ENCODE measurements at regions not wholly inside any gene's neighbourhood (a gene's known extent, or its start where the extent isn't known, plus 50 kb on each side); places are given as distances from the start of the nearest gene placed in this dataset.

DNA sequence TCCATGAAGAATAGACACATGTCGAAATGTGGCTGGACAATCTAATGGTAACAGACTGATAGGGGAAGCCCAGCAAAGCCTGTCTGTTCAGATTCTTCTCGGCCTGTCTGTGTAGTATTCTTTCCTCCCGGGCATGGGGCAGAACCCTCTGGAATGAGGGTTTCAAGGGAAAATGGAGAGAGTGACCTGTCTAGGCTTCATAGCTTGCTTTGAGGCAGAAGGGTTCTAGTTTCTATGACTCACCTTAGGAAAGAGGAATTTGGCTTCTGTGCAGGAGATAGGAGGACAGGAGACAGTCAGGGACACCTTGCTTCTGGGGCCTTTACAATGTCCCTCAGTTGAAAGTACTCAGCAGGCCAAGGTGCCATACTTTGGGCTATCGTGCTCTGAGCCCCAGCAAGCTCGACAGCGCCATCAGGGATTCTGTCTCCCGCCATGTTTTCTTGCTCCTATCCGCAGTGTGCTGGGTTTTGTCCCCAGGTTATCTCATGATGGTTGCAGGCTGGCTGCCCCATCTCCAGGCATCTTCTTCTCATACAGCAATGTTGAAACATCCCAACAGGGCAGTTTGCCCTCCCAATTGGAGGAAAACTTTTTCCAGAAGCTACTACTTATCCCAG is 74.7 kb upstream of the TLK1 start:
- no peak overlapping the region for H3K4me3 ChIP-seq
- no peak for DNase-seq
- no peak overlapping the region for H3K27ac ChIP-seq
- no peak for TF ChIP-seq POLR2AphosphoS5 (IDR thresholded peaks at IDR 0.05)
- TF ChIP-seq, protein P1, sequence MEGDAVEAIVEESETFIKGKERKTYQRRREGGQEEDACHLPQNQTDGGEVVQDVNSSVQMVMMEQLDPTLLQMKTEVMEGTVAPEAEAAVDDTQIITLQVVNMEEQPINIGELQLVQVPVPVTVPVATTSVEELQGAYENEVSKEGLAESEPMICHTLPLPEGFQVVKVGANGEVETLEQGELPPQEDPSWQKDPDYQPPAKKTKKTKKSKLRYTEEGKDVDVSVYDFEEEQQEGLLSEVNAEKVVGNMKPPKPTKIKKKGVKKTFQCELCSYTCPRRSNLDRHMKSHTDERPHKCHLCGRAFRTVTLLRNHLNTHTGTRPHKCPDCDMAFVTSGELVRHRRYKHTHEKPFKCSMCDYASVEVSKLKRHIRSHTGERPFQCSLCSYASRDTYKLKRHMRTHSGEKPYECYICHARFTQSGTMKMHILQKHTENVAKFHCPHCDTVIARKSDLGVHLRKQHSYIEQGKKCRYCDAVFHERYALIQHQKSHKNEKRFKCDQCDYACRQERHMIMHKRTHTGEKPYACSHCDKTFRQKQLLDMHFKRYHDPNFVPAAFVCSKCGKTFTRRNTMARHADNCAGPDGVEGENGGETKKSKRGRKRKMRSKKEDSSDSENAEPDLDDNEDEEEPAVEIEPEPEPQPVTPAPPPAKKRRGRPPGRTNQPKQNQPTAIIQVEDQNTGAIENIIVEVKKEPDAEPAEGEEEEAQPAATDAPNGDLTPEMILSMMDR (IDR thresholded peaks at IDR 0.05) = no peak
- no peak for TF ChIP-seq POLR2A (IDR thresholded peaks at IDR 0.05)
- TF ChIP-seq EP300 (IDR thresholded peaks at IDR 0.05) = no peak
- H3K4me1 ChIP-seq = no peaks in the 10 kb centered on the region
- H3K27me3 ChIP-seq = no peaks in the 10 kb centered on the region
- intact Hi-C loops (cut with DNase I; ENCODE audit: low total_unique reads) = no loop called here
- no peaks in the 10 kb centered on the region for H3K9me3 ChIP-seq
- 90 to 93% (median 92%) methylated on average over 8 of the region's 8 CpGs for WGBS, 5 donors
- no peaks in the 10 kb centered on the region for H3K36me3 ChIP-seq

DNA sequence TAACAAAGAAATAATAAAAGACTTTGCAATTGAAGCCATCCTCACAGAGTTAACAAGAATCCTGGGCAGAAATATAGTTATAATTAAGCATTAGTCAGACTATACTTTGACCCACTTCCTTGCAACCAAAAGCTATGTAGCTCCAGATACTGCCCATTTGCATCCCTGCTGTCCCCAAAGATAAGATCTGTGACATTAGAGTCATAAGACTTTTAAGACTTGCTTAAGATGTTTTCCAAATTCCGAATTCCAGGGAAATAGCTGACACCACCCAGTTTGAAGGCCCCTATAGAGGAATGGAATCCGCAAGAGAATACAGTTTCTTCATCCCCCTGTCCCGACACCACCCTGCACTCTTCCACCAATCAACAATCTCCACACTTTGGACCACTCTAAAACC is 69.5 kb upstream of the TLK1 start:
- Histone ChIP-seq H3K4me1 (no peaks in the 10 kb centered on the region), H3K27ac (no peak overlapping the region), H3K9me3 (no peaks in the 10 kb centered on the region), H3K4me3 (no peak overlapping the region), H3K36me3 (no peaks in the 10 kb centered on the region), H3K27me3 (no peaks in the 10 kb centered on the region)
- intact Hi-C loops (cut with DNase I; ENCODE audit: low total_unique reads) = no loop called here
- TF ChIP-seq, protein P1 (IDR thresholded peaks at IDR 0.05) = no peak
- TF ChIP-seq EP300 (IDR thresholded peaks at IDR 0.05) (no peak), POLR2A (IDR thresholded peaks at IDR 0.05) (no peak), POLR2AphosphoS5 (IDR thresholded peaks at IDR 0.05) (no peak)
- no peak for DNase-seq
- 76 to 93% (median 88%) methylated on average over 3 of the region's 3 CpGs for WGBS, 5 donors

DNA sequence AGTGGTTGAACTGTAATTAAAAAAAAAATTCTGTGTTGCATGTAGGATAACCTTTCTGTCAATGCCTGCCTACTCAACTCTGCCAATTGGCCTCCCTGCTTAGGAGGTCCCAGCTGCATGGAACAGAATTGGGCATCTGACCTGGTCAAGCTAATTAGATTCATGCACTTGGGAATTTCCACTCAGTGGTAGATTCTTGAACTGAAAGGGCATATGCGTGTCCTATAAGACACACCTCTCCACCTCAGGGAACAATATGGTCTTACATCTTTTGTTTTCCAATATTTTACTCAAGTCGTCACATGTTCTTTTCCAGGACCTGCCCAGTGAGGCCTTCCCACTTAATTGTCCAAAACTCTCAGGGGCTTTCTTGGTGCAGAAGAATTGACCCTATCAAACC is 68.1 kb upstream of the TLK1 start:
- H3K4me1 ChIP-seq = no peaks in the 10 kb centered on the region
- no peaks in the 10 kb centered on the region for H3K9me3 ChIP-seq
- intact Hi-C loops (cut with DNase I; ENCODE audit: low total_unique reads) = no loop called here
- H3K27ac ChIP-seq = no peak overlapping the region
- H3K36me3 ChIP-seq = no peaks in the 10 kb centered on the region
- no peaks in the 10 kb centered on the region for H3K27me3 ChIP-seq
- TF ChIP-seq, protein P1 (IDR thresholded peaks at IDR 0.05) = no peak
- TF ChIP-seq POLR2A (IDR thresholded peaks at IDR 0.05) (no peak), POLR2AphosphoS5 (IDR thresholded peaks at IDR 0.05) (no peak), EP300 (IDR thresholded peaks at IDR 0.05) (no peak)
- no peak for DNase-seq
- 87 to 96% (median 92%) methylated on average over 2 of the region's 2 CpGs for WGBS, 5 donors
- H3K4me3 ChIP-seq = no peak overlapping the region

DNA sequence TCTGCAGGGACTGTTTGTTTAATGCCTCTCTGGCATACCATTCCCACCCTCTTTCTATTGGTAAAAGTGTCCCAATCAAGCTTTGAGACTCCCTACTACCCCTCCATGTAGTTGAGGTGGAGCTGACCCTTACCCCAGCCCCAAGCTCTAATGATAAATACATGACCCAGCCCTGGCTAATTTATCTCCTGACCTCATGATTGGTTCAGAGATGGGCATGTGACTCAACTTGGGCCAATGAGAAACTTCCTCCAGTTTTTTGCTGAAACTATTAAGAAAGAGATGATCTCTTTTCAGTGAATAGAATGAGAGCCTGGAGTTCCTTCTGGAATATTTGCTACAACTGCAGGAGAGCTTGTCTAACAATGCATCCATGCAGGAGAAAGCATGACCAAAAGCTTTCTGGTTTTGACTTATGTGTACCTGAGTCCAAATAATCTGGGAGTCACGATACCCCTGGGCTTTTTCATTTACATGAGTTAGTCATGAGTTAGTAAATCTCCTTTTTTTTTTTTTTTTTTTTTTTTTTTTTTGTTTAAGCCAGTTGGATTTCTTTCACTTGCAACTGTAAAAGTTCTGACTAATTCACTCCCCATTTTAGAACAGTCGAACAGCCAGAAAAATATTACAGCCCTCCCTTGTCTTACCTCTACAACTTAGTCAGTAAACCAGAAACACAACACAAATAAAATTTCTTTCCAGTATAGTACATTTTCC is 66.5 kb upstream of the TLK1 start:
- Histone ChIP-seq H3K27me3 (no peaks in the 10 kb centered on the region), H3K36me3 (no peaks in the 10 kb centered on the region), H3K4me1 (no peaks in the 10 kb centered on the region), H3K27ac (no peak overlapping the region), H3K9me3 (no peaks in the 10 kb centered on the region), H3K4me3 (no peak overlapping the region)
- intact Hi-C loops (cut with DNase I; ENCODE audit: low total_unique reads) = no loop called here
- WGBS, 5 donors = 74 to 85% (median 83%) methylated on average over 2 of the region's 2 CpGs
- TF ChIP-seq POLR2AphosphoS5 (IDR thresholded peaks at IDR 0.05) (no peak), POLR2A (IDR thresholded peaks at IDR 0.05) (no peak), EP300 (IDR thresholded peaks at IDR 0.05) (no peak)
- TF ChIP-seq, protein P1 (IDR thresholded peaks at IDR 0.05) = no peak
- no peak for DNase-seq
